Globus pallidus (tissue), 1 donor: ENCODE measurements at regions not wholly inside any gene's neighbourhood (a gene's known extent, or its start where the extent isn't known, plus 50 kb on each side); places are given as distances from the start of the nearest gene placed in this dataset.
"Not testable (repeated sequence)": the region's sequence is repeated elsewhere in the genome, so short reads cannot be mapped to it uniquely, and the experiment has no call there.

ENCODE experiments used
- DNase-seq: peaks from one replicate; pipeline ENCODE4 v3.0.0-alpha.2; 2015; ENCODE audit warnings: low spot score

DNA sequence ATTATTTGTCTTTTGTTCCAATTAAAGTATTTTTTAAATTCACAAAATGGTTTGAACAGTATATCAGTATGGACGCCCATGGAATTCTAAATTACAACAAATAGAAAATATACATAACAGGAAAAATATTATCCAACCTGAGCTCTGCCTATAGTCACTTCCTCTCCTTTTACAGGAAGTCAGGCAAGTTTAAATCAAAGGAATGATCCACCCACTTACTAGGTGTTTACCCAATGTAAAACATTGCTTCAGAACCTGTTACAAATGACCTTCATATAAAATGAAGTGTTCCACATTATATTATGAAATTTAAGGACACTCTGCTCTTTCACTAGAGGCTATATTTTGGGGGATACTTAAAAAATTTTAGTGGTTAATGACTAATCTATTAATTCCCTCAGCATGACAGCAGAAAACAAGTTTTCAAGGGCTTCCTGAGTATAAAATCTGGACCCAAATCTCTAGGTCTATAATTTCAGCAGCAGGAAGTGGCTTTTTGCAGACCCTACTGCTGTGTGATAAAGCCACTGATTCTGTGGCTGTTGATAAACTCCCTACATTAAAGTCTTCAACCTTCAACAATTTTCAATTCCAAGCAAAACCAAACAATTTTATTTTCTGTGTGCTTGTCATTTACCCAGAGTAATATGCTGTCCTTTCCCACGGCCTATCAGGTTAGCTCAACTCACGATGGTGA lies 722.6 kb downstream of the GATA3 start:
- no peak for DNase-seq

DNA sequence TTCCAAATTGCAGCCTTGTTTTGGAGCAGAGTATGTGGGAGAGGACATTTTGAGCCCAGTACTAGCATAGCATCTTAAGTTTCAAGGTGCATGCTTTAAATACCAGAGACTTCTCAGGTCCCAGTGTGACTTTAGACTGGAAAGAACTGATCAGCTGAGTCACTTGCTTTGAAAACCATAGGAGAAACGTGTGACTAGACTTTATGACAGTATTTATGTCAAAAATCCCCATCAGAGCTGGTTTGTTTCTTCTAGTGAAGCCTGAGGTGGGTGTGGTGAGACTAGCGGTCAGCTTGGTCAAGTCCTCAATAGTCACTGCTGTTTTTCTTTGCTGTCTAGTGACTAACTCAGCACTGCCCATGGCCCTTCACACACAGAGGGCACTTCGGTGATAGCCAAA lies 724.2 kb downstream of the GATA3 start:
- DNase-seq, result no peak

DNA sequence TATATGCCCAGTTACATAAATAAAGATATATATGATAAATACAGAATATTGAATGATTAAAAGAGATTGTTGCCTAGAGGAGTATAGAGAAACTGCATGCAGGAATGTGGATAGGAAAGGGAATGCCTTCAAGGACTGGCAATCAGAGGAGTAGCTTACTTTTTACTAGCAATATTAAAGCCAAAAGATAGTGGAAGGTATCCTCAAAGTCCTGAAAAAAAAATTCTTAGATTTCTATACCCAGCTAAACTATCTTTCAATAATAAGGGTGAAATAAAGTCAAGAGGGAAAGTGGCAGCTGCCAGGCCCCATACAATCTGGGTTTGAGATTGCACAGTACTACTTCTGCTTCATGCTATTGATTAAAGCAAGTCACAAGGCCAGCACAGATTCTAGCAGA lies 733.2 kb downstream of the GATA3 start:
- DNase-seq, result no peak

DNA sequence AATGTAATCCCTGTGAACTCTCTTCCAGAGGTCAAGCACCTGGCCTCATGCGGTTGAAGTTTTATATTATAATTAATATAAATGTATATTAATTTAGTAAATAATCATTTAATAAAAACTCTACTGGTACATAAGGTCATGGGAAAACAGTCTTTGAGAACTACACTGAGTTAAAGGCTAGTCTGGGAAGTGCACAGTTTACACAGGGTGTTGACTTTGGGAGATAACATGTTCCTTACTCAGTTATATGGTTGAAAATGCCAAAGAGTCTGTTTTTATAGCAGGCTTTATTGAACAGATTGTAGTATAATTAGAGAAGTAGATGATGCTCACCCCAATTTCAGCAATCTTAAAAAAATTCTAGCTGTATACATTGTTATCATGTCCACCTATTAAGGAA lies 735.9 kb downstream of the GATA3 start:
- no peak for DNase-seq

DNA sequence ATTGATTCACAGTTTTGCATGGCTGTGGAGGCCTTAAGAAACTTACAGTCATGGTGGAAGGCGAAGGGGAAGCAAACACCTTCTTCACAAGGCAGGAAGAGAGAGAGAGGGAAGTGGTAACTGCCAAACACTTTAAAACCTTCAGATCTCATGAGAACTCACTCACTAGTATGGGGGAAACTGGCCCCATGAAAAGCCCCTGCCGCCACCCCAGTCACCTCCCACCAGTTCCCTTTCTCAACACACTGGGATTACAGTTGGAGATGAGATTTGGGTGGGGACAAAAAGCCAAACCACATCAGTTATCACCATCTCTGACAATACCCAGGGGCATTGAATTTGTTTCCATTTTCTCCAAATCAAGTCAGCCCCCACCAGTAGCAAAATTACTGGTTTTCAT lies 740.4 kb downstream of the GATA3 start:
- no peak for DNase-seq

DNA sequence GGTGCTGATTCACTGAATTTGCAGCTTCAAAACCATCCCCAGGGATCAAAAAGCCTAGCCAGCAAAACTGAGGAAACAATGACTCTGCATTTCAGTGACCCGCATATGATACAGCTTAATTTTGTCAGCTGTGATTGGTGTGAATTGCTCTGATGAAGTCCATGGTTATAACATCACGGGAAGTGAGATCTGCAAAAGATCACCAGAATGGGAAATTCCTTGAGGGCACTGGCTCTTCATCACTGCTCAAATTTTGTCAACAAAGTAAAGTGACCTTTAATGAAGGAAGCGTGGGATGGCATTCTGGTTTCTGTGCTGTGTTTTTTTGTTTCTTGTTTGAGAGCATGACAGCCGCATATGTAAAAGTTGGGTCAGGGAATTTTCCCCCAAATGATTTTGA lies 745.9 kb downstream of the GATA3 start:
- DNase-seq, result no peak

DNA sequence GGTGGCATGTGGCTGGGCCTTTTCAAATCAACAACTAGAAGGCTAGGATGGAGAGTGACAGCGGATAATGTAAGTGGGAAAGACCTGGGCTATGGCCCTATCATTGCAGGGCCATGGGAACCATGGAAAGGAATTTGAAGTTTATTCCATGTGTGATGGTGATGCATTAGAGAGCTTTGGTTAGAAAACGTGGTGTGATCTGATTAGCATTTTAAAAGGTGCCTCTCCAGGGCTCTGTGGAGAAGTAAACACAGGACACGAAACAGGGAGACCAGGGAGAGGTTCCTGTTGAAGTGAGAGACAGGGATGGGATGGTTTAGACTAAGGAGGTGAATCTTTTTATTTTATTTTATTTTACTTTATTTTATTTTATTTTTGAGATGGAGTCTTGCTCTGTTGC lies 749.5 kb downstream of the GATA3 start:
- DNase-seq, result no peak

DNA sequence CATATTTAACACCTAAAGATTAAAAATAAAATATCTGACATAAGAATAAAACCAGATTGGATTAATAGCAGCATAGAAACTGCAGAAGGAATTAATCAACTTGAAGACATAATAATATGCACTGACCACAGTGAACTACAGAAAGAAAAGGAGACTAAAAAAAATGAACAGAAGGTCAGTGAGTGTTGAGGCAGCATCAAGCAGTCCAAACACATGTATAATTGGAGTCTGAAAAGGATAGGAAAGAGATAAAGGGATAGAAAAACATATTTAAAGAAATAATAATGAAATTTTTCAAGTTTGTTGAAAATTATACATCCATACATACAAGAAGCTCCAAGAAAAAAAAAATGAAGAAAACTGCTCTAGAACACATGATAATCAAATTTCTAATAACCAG lies 756.2 kb downstream of the GATA3 start:
- DNase-seq, result no peak

DNA sequence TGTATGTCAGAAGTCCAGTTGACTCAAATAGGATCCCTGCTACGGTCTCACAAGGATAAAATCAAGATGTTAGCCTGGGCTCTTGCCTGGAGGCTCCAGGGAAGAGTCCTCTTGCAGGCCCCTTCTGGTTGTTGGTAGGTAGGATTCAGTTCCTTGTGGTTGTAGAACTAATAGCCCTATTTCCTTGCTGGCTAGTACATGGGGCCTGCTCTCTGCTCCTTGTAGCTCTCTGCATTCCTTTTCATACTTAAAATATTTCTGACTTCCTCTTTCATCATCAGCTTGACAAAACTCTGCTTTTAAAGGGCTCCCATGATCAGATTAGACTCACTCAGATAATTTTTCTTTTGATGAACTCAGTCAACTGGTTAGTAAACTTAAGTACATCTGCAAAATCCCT lies 756.7 kb downstream of the GATA3 start:
- no peak for DNase-seq

DNA sequence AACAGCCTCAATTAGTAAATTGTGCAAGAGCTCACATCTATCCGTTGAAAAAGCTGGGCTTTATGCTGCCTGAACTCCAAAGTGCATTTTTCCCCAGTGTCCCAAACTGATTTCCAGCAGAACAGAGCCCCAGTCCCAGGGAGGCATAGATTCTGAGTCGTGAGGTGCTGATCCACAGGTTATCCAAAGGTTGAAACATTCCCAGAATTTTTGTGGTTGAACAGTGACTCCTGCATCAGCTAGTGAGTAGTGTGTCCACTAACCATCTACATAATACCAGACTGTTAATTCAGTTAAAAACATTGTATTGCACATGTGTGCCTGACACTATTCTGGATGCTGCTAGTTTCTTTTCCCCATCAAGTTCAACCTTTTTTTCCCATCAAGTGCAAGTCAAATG lies 761.5 kb downstream of the GATA3 start:
- no peak for DNase-seq

DNA sequence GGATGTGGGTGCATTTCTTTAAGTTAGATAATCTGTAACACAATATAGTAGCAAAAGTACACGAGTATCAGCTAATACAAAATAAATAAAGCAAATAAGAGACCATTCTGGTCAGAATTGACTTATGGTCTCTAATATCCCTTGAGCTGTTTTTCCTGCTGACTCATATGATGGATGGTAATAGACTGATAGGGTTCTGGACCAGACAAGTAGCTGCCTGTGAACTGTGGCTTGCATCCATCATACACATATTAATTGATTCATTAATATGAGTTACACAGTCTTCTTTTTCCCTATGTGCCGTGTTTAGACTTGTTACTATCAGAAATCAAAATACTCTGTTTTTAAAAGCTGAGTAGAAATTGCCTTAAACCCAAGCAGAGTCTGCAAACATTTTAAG lies 762.8 kb downstream of the GATA3 start:
- no peak for DNase-seq

DNA sequence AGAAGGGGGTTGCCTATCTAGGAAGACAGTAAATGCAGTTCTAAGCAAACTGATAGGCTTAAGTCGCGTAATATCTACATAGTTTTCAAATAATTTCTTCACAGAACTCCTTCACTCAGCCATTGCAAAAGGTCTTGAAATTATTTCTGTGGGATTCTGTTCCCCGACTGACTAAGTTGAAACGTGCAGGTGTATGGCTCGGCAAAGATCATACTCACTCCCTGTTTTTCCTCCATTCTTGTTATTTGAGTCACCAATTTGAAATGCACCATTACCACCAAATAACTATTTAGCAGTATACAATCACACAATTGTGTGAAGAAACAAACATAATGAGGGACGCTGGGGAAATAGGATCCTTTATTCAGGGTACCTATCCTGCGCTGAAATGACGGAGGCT lies 771.1 kb downstream of the GATA3 start:
- DNase-seq, result no peak

DNA sequence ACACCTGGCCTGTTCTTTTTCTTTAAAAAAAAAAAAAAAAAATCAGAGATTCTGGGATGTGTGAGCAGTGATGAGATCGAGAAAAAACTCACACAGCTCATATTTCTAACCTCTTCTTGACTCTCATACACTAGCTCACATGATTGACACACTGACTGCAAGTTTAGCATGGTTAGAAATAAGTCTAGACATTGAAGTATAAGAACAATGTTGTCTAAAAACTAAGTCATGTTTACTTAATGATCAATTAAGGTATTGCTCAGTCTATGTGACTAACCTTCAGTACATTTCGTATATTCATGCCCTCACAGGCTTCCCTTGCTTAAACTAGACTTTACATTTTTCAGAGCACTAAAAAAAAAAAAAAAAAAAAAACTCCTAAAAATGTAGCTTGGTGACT lies 775.1 kb downstream of the GATA3 start:
- DNase-seq, result no peak

DNA sequence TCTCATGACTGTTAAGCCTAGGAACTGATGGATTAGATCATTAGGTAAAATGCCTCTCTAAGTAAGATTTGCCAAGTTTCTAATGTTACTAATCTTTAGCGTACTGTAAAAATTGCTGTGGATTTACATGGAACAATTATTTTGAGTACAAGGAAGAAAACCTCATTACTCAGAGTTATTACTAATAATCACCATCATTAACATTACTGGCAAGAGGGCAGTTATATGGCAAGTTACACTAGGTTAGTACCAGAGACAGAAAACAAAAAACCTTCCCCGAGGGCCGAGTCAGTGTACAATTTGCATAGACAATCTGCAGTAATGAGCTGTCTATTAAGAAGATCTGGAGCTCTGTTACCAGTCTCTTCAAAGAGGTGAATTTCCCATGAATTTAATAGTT lies 775.6 kb downstream of the GATA3 start:
- no peak for DNase-seq

DNA sequence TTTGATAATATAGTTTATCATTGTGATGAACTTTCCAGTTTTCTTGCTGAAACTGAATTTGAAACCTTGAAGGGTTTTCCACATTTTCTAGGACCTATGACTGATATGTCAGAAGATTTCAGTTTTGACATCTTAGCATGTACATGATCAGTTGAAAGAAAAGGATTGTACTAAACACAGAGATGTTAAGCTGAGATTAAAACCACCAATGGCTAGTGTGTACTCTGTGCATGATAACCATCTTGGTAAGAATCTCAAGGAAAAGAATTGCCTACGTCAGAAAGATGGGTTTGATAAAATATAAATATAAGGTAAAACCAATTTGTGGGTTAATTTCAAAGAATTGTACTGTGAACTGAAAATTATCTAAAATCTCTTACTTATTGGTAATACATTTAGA lies 776.4 kb downstream of the GATA3 start:
- DNase-seq, result no peak

DNA sequence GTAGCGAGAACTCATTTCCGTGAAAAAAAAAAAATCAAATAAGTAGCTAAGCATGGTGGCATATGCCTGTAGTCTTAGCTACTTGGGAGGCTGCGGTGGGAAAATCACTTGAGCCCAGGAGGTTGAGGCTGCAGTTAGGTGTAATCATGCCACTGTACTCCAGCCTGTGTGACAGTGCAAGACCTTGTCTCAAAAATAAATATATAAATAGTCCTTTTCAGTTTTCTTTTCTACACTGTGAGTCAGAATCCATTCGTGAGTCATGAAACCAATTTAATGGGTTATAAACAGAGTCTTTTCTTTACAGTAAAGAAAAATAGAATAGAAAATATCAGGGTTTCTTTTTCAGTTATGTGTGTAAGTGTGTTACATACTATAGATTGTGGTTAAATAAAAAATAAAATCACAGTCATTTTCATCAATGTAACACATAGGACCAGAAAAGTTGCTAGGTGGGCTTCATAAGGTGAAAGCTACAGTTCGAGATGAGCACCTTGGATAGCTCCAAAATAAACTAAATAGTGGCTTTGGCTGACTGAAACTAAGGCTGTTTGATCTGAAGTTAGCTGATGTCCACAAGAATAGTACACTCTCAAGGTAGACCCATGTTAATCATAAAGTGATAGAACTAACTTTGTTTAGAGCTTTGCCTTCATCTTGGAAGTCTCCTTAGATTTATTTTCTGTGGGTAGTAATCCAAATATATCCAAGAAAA lies 781.1 kb downstream of the GATA3 start:
- no peak for DNase-seq

DNA sequence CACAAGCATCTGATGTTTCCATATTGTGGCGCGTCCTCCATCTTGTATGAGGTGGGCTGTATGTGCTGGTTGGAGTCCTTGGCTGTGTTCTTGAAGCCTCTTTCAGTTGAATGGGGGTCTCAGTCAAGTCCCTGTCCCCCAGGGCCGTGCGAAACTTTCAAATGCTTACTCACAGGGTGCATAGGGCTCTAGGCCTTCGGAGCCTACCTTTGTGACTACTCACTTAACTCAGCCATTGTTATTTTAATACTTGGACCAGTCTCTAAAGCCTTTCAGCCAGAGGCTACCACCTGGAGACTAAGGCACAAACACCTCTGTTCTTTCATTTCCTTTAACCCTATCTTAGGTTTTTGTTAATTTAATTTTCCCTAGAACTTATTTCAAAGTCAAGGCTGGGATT lies 785.9 kb downstream of the GATA3 start:
- no peak for DNase-seq

DNA sequence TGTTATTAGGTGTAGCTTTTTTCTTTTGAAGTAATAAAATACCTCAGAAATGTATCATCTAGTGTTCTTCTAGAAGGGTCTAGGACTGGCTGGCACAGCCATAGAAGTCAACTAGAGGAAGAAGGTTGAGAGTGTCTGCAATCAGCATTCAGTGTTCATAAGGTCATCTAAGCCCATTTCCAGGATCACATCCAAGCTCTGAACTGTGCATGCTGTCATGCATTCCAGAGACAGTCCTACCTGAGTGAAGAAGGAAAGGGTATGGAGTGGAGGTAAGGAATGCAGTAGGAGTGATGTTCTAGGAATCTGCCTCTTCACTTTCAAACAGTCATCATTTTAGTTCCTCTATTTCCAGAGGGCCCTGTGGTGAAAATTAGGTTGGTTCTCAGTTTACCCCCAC lies 789.7 kb downstream of the GATA3 start:
- no peak for DNase-seq

DNA sequence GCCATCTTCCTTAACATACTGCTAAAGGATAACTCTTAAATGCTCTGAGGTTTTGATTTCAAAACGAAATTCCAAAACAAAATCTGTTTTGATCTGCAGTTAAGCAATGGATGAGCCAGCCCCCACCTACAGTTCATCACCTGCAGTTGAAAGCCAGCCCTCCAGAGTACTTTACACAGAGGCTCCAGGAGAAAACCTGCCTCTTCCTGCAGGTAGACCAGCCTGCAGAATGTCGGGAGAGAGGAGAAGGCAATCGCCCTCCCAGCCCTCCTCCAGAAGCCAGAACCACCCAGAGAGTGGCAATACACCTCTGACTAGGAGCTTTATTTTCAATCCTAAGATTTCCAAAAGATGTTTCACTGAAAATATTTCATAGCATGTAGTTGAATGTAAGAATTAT lies 798.1 kb downstream of the GATA3 start:
- no peak for DNase-seq

DNA sequence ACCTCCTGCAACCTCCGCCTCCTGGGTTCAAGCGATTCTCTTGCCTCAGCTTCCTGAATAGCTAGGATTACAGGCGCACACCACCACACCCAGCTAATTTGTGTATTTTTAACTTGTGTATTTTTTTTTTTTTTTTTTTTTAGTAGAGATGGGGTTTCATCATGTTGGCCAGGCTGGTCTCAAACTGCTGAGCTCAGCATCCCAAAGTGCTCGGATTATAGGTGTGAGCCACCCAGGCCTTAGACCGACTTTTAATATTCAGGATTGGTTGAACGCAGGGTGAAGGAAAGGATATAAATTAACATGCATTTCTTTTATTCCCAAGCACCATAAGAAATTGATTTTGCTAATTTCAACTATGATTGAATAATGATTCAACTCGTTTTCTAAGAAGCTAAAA lies 798.6 kb downstream of the GATA3 start:
- DNase-seq, result no peak

DNA sequence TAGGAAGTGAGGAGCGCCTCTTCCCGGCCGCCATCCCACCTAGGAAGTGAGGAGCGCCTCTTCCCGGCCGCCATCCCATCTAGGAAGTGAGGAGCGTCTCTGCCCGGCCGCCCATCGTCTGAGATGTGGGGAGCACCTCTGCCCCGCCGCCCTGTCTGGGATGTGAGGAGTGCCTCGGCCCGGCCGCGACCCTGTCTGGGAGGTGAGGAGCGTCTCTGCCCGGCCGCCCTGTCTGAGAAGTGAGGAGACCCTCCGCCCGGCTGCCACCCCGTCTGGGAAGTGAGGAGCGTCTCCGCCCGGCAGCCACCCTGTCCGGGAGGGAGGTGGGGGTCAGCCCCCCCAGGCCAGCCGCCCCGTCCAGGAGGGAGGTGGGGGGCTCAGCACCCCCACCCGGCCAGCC lies 814.4 kb downstream of the GATA3 start:
- DNase-seq, result not testable (repeated sequence)

DNA sequence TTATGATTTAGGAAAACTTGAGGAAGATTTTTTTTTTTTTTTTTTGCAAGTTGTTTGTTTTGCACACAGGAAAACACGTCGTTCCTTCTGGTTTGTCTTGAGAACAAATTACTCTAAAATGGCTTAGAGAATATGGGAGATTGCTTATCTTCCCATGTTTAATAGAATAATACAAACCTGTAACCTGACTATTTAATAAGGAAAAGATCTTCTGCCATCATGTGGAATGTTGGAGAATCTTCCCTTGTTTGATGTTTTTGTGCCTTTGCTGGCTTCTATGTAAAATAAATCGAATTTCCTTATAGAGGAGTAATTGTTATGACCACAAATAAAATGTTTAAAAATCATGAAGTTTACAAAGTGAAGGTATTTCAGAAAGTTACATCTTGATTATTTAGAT lies 818.8 kb downstream of the GATA3 start:
- DNase-seq, result no peak

DNA sequence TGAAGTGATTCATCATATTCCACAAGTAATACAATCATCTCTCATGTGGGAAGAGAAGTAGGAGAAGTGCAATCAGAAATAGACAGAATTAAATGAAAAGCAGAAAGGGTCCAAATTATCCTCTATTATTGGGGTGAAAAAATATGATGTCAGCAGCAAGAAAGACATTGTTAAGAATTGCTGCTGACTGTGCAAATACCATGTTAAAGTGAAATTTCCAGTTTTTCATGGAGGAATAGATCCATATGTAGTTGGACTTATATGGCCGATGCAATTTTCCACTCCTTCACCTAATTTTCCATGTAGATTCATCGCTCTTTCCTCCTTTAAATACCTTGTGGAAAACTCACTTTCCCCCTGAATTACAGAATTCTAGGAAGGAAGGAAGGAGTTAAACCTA lies 819.8 kb downstream of the GATA3 start:
- no peak for DNase-seq

DNA sequence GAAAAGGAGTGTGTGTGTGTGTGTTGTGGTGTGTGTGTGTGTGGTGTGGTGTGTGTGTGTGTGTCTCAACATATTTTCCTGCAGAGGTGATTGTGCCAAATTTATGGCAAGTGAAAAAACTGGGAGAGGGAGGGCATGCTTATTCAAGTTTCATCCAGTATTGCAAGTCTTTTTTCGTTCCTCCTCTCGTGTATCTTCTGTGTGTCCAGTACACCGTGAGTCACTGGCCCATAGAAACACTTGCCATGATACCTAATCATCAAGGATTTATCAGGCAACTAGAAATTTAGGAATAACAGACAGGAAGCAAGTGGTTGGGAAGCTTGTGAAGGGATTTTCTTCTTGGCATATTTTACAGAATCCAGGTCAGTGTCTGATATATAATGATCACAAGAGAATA lies 820.5 kb downstream of the GATA3 start:
- DNase-seq, result no peak
